AG04450 (cell line): ENCODE measurements at regions not wholly inside any gene's neighbourhood (a gene's known extent, or its start where the extent isn't known, plus 50 kb on each side); places are given as distances from the start of the nearest gene placed in this dataset.
"Not testable (repeated sequence)": the region's sequence is repeated elsewhere in the genome, so short reads cannot be mapped to it uniquely, and the experiment has no call there.

Source experiments
- CTCF ChIA-PET: fragments of 300-600, 350-600 bp; formaldehyde crosslinking; extraction: SDS; loops from one replicate; lab custom pipeline; 2022; ENCODE audit warnings: antibody characterized with exemption, inconsistent platforms; lab: Charles Lee
- POLR2A ChIA-PET: fragments of 350-600 bp; formaldehyde crosslinking; extraction: SDS; loops from one replicate; lab custom pipeline; 2021; ENCODE audit warnings: antibody characterized with exemption, inconsistent platforms; lab: Yijun Ruan, JAX
- DNase-seq: peaks from one replicate; pipeline ENCODE4 v3.0.0-alpha.2; 2011; ENCODE audit warnings: low read depth, low spot score
- H3K27ac ChIP-seq: one replicate; pipeline ENCODE4 v1.5.1; 2012; ENCODE audit warnings: low read depth, low read length, control low read depth
- H3K27me3 ChIP-seq: one replicate; pipeline ENCODE4 v1.6.0; 2012; ENCODE audit warnings: low read length; ENCODE audit not compliant: control insufficient read depth, insufficient read depth
- H3K4me3 ChIP-seq: 2 replicates; pipeline ENCODE4 v1.5.1; 2011; ENCODE audit warnings: mild to moderate bottlenecking, low read depth, low read length, control low read depth
- H3K9me3 ChIP-seq: 2 replicates; pipeline ENCODE4 v1.5.1; 2012; ENCODE audit warnings: low read length; ENCODE audit not compliant: control insufficient read depth, insufficient read depth
- TF ChIP-seq, protein P1 (sequence below): IDR thresholded peaks from 2 replicates; pipeline ENCODE4 v1.5.1; 2011; ENCODE audit warnings: low read depth, low read length, control low read depth, inconsistent platforms

GRCh38 chr17:64723781-64724180, 61.7 kb upstream of the SMURF2 start:
- peak overlapping the region; percentile 52 for H3K27ac ChIP-seq
- DNase-seq = no peak
- TF ChIP-seq, protein P1, sequence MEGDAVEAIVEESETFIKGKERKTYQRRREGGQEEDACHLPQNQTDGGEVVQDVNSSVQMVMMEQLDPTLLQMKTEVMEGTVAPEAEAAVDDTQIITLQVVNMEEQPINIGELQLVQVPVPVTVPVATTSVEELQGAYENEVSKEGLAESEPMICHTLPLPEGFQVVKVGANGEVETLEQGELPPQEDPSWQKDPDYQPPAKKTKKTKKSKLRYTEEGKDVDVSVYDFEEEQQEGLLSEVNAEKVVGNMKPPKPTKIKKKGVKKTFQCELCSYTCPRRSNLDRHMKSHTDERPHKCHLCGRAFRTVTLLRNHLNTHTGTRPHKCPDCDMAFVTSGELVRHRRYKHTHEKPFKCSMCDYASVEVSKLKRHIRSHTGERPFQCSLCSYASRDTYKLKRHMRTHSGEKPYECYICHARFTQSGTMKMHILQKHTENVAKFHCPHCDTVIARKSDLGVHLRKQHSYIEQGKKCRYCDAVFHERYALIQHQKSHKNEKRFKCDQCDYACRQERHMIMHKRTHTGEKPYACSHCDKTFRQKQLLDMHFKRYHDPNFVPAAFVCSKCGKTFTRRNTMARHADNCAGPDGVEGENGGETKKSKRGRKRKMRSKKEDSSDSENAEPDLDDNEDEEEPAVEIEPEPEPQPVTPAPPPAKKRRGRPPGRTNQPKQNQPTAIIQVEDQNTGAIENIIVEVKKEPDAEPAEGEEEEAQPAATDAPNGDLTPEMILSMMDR = no peak
- no peak overlapping the region for H3K4me3 ChIP-seq
- CTCF ChIA-PET = interaction anchor here (1.0 kb wide), 1 partner anchor 13 kb away, joined by 3 read pairs; no protein-coding TSS in a partner anchor
- no peaks in the 10 kb centered on the region for H3K9me3 ChIP-seq
- H3K27me3 ChIP-seq = no peaks in the 10 kb centered on the region
- POLR2A ChIA-PET = interaction anchor here (0.6 to 2.3 kb wide), 3 partner anchors 10 to 217 kb away, joined by 3 to 10 read pairs (median 3); partner anchors contain the start of gene CEP95

DNA sequence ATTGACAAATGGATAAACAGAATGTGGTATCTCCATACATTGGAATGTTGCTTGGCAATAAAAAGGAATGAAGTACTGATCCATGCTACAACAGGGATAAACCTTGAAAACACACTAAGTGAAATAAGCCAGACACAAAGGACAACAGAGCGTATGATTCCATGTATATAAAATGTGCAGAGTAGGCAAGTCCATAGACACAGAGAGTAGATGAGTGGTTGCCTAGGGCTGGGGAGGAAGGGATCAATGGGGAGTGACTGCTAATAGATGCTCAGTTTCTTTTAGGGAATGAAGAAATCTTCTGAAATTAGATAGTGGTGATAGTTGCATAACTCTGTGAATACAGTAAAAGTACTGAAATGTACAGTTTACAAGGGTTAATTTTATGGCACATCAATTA, 59.4 kb upstream of the SMURF2 start:
- H3K27ac ChIP-seq, H3K4me3 ChIP-seq, H3K27me3 ChIP-seq, POLR2A ChIA-PET, CTCF ChIA-PET, DNase-seq, H3K9me3 ChIP-seq: not testable (repeated sequence)

DNA sequence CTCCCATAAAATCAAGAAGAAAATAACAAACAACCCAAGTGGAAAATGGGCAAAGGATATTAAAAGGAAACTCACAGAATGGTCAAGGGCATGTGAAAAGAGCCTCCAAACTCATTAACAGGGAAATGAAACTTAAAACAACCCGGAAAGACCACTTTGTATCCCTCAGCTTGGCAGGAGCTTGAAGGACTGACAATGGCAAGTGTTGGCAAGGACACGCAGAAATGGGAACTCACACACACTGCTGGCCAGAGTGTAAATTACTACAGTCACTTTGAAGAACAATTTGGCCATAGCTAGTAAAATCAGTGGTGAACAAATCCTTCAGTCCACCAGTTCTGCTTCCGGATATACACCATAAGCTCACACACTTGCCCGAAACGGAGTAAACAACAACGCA, 58.1 kb upstream of the SMURF2 start:
- H3K9me3 ChIP-seq, H3K4me3 ChIP-seq, DNase-seq, H3K27ac ChIP-seq, H3K27me3 ChIP-seq, CTCF ChIA-PET, POLR2A ChIA-PET: not testable (repeated sequence)

DNA sequence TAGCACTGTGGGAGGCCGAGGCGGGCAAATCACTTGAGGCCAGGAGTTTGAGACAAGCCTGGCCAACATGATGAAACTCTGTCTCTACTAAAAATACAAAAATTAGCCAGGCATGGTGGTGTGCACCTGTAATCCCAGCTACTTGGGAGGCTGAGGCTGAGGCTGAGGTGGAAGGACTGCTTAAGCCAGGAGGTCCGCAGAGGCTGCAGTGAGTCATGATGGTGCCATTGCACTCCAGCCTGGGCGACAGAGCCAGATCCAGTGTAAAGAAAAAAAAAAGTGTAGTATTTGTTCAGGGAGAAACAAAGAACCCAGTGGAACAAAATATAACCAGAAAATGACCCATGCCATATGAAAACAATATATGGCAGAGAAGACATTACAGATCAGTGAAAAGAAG, 57.4 kb upstream of the SMURF2 start:
- CTCF ChIA-PET, DNase-seq, POLR2A ChIA-PET, H3K9me3 ChIP-seq, H3K4me3 ChIP-seq, H3K27me3 ChIP-seq, H3K27ac ChIP-seq: not testable (repeated sequence)

GRCh38 chr17:64718816-64719215, 56.7 kb upstream of the SMURF2 start:
- H3K4me3 ChIP-seq, H3K9me3 ChIP-seq, POLR2A ChIA-PET, H3K27ac ChIP-seq, H3K27me3 ChIP-seq, DNase-seq, CTCF ChIA-PET: not testable (repeated sequence)

- Histone ChIP-seq H3K9me3 (no peaks in the 10 kb centered on the region; the same call in 1 of the 2 replicates), H3K4me3 (no peak overlapping the region), H3K27me3 (no peaks in the 10 kb centered on the region), H3K27ac (no peak overlapping the region)
- CTCF ChIA-PET = no interaction called here
- POLR2A ChIA-PET = interaction anchor here (0.6 to 0.7 kb wide), 2 partner anchors 23 to 30 kb away, joined by 3 to 10 read pairs; no protein-coding TSS in a partner anchor
- TF ChIP-seq, protein P1 = no peak
- no peak for DNase-seq
These were observed 56.0 kb upstream of the SMURF2 start for GRCh38 chr17:64718058-64718457.

DNA sequence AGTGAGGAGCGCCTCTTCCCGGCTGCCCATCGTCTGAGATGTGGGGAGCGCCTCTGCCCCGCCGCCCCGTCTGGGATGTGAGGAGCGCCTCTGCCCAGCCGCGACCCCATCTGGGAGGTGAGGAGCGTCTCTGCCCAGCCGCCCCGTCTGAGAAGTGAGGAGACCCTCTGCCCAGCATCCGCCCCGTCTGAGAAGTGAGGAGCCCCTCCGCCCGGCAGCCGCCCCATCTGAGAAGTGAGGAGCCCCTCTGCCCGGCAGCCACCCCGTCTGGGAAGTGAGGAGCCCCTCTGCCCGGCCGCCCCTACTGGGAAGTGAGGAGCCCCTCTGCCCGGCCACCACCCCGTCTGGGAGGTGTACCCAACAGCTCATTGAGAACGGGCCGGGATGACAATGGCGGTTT, 54.4 kb upstream of the SMURF2 start:
- H3K9me3 ChIP-seq, CTCF ChIA-PET, H3K4me3 ChIP-seq, H3K27ac ChIP-seq, DNase-seq, POLR2A ChIA-PET, H3K27me3 ChIP-seq: not testable (repeated sequence)

- POLR2A ChIA-PET = interaction anchor here (0.7 kb wide), 1 partner anchor 34 kb away, joined by 4 read pairs; no protein-coding TSS in a partner anchor
- H3K4me3 ChIP-seq, H3K9me3 ChIP-seq, H3K27ac ChIP-seq, CTCF ChIA-PET, DNase-seq, H3K27me3 ChIP-seq: not testable (repeated sequence)
These were observed 51.7 kb upstream of the SMURF2 start for GRCh38 chr17:64713786-64714185.
